Right atrium auricular region (tissue), 2 donors: ENCODE measurements at regions not wholly inside any gene's neighbourhood (a gene's known extent, or its start where the extent isn't known, plus 50 kb on each side); places are given as distances from the start of the nearest gene placed in this dataset.
A peak's percentile ranks its signal among the peaks of the same experiment; 100 is the strongest.

ENCODE experiments used
- DNase-seq: peaks from one replicate; pipeline ENCODE4 v3.0.0-alpha.2; 2019; ENCODE audit warnings: low spot score
- H3K27ac ChIP-seq, 2 donors: fragments of 200-600 bp; sonication (generic); 1 replicate in 1 of 2; 2 replicates in 1 of 2; pipeline ENCODE4 v1.5.1; 2016 to 2019
- H3K27me3 ChIP-seq, 2 donors: fragments of 200-600 bp; sonication (generic); one replicate each; pipeline versions ENCODE4 v1.5.1 to v1.6.0; 2017 to 2019
- H3K36me3 ChIP-seq: fragments of 200-600 bp; sonication (generic); one replicate; pipeline ENCODE4 v1.5.1; 2016
- H3K4me1 ChIP-seq, 2 donors: fragments of 200-600 bp; sonication (generic); one replicate each; pipeline versions ENCODE4 v1.5.1 to v1.6.0; 2017 to 2019
- H3K4me3 ChIP-seq, 2 donors: fragments of 200-600 bp; sonication (generic); 1 replicate in 1 of 2; 2 replicates in 1 of 2; pipeline ENCODE4 v1.5.1; 2017 to 2019; ENCODE audit warnings: mild to moderate bottlenecking in 1 of 2, moderate library complexity in 1 of 2
- H3K9me3 ChIP-seq, 2 donors: fragments of 200-600 bp; sonication (generic); one replicate each; pipeline ENCODE4 v1.5.1; 2019
- CTCF ChIP-seq, 2 donors: fragments of 200-600 bp; sonication (generic); IDR thresholded peaks; one replicate each; pipeline ENCODE4 v1.5.1; 2019; ENCODE audit warnings: antibody characterized with exemption in 2 of 2

GRCh38 chr11:129313541-129314297, 61.9 kb upstream of the BARX2 start:
- DNase-seq: no peak
- TF ChIP-seq CTCF (IDR thresholded peaks at IDR 0.05): no peak
- peak overlapping the region in 1 of 2 donors; percentile 38 for H3K4me3 ChIP-seq
- no peaks in the 10 kb centered on the region for H3K27me3 ChIP-seq
- peaks cover 0 to 15% of the 10 kb centered on the region in 2 donors for H3K4me1 ChIP-seq
- no peaks in the 10 kb centered on the region for H3K9me3 ChIP-seq
- H3K27ac ChIP-seq: no peak overlapping the region
- H3K36me3 ChIP-seq: no peaks in the 10 kb centered on the region

- Histone ChIP-seq H3K4me3 (peak overlapping the region in 1 of 2 donors; percentile 38), H3K27ac (no peak overlapping the region), H3K36me3 (no peaks in the 10 kb centered on the region), H3K9me3 (no peaks in the 10 kb centered on the region), H3K27me3 (no peaks in the 10 kb centered on the region), H3K4me1 (peaks cover 0 to 15% of the 10 kb centered on the region in 2 donors)
- DNase-seq: no peak
- no peak for TF ChIP-seq CTCF (IDR thresholded peaks at IDR 0.05)
Observed at GRCh38 chr11:129312730-129313503, 62.7 kb upstream of the BARX2 start.

- Histone ChIP-seq H3K27me3 (no peaks in the 10 kb centered on the region), H3K4me1 (peaks cover 0 to 6% of the 10 kb centered on the region in 2 donors), H3K4me3 (no peak overlapping the region), H3K27ac (no peak overlapping the region), H3K36me3 (no peaks in the 10 kb centered on the region), H3K9me3 (no peaks in the 10 kb centered on the region)
- TF ChIP-seq CTCF (IDR thresholded peaks at IDR 0.05): no peak
- DNase-seq: no peak
Observed at GRCh38 chr11:129308241-129308865, 67.3 kb upstream of the BARX2 start.

GRCh38 chr11:129307162-129307561, 68.5 kb upstream of the BARX2 start:
- no peaks in the 10 kb centered on the region for H3K9me3 ChIP-seq
- H3K4me3 ChIP-seq: no peak overlapping the region
- TF ChIP-seq CTCF (IDR thresholded peaks at IDR 0.05): no peak
- no peak for DNase-seq
- no peaks in the 10 kb centered on the region for H3K36me3 ChIP-seq
- no peaks in the 10 kb centered on the region for H3K4me1 ChIP-seq
- H3K27ac ChIP-seq: no peak overlapping the region
- H3K27me3 ChIP-seq: no peaks in the 10 kb centered on the region

- Histone ChIP-seq H3K27ac (no peak overlapping the region), H3K36me3 (no peaks in the 10 kb centered on the region), H3K4me3 (no peak overlapping the region), H3K9me3 (no peaks in the 10 kb centered on the region), H3K27me3 (no peaks in the 10 kb centered on the region), H3K4me1 (no peaks in the 10 kb centered on the region)
- no peak for DNase-seq
- no peak for TF ChIP-seq CTCF (IDR thresholded peaks at IDR 0.05)
Observed at GRCh38 chr11:129302386-129303101, 73.1 kb upstream of the BARX2 start.
